Stimulated activated CD4-positive, alpha-beta T cell treated with anti-CD3 and anti-CD28 coated beads, Interleukin-12 subunit alpha, Interleukin-12 subunit beta, amount 100 ng/mL, for 48 hours (primary cell): ENCODE measurements at regions not wholly inside any gene's neighbourhood (a gene's known extent, or its start where the extent isn't known, plus 50 kb on each side); places are given as distances from the start of the nearest gene placed in this dataset.
"Not testable (repeated sequence)": the region's sequence is repeated elsewhere in the genome, so short reads cannot be mapped to it uniquely, and the experiment has no call there.

Experiments used
- DNase-seq, 3 donors: peaks; one replicate each; pipeline ENCODE4 v3.0.0-alpha.2; 2020; ENCODE audit warnings: low read depth in 2 of 3, low spot score in 1 of 3

- not testable (repeated sequence) for DNase-seq
These were observed 549.6 kb upstream of the CHD1 start for GRCh38 chr5:99478450-99478849.

- not testable (repeated sequence) for DNase-seq
These were observed 544.5 kb upstream of the CHD1 start for GRCh38 chr5:99473328-99473727.

- DNase-seq, result not testable (repeated sequence)
These were observed 542.9 kb upstream of the CHD1 start for GRCh38 chr5:99471726-99472125.

GRCh38 chr5:99471178-99471577 lies 542.4 kb upstream of the CHD1 start:
- not testable (repeated sequence) for DNase-seq

GRCh38 chr5:99470636-99471035 lies 541.8 kb upstream of the CHD1 start:
- DNase-seq, result not testable (repeated sequence)

- no peak for DNase-seq
These were observed 531.9 kb upstream of the CHD1 start for GRCh38 chr5:99460701-99461100.

- no peak for DNase-seq
These were observed 524.4 kb upstream of the CHD1 start for GRCh38 chr5:99453196-99453595.

- DNase-seq, result no peak
These were observed 521.0 kb upstream of the CHD1 start for GRCh38 chr5:99449786-99450185.

- DNase-seq, result no peak
These were observed 517.0 kb upstream of the CHD1 start for GRCh38 chr5:99445805-99446204.

GRCh38 chr5:99441235-99441634 lies 512.4 kb upstream of the CHD1 start:
- DNase-seq, result no peak

- no peak for DNase-seq
These were observed 509.8 kb upstream of the CHD1 start for GRCh38 chr5:99438619-99439018.

GRCh38 chr5:99437986-99438385 lies 509.2 kb upstream of the CHD1 start:
- no peak for DNase-seq

- not testable (repeated sequence) for DNase-seq
These were observed 494.6 kb upstream of the CHD1 start for GRCh38 chr5:99423396-99423795.

- not testable (repeated sequence) for DNase-seq
These were observed 489.8 kb upstream of the CHD1 start for GRCh38 chr5:99418640-99419039.

GRCh38 chr5:99410386-99410785 lies 481.6 kb upstream of the CHD1 start:
- DNase-seq, result not testable (repeated sequence)

- not testable (repeated sequence) for DNase-seq
These were observed 476.0 kb upstream of the CHD1 start for GRCh38 chr5:99404764-99405302.

- not testable (repeated sequence) for DNase-seq
These were observed 471.8 kb upstream of the CHD1 start for GRCh38 chr5:99400571-99400970.

GRCh38 chr5:99398976-99399375 lies 470.2 kb upstream of the CHD1 start:
- no peak for DNase-seq

- DNase-seq, result no peak
These were observed 457.7 kb upstream of the CHD1 start for GRCh38 chr5:99386406-99387077.

- DNase-seq, result no peak
These were observed 450.4 kb upstream of the CHD1 start for GRCh38 chr5:99379187-99379586.

- DNase-seq, result no peak
These were observed 449.6 kb upstream of the CHD1 start for GRCh38 chr5:99378443-99378842.

- no peak for DNase-seq
These were observed 441.2 kb upstream of the CHD1 start for GRCh38 chr5:99369797-99370593.
